Suprapubic skin (tissue), 4 donors: ENCODE measurements at regions not wholly inside any gene's neighbourhood (a gene's known extent, or its start where the extent isn't known, plus 50 kb on each side); places are given as distances from the start of the nearest gene placed in this dataset.

ENCODE experiments used
- DNase-seq, 2 donors: peaks; one replicate each; pipeline ENCODE4 v3.0.0-alpha.2; 2019; ENCODE audit warnings: low spot score in 2 of 2
- H3K27ac ChIP-seq: fragments of 200-600 bp; sonication (generic); one replicate; pipeline ENCODE4 v1.5.1; 2019
- H3K27me3 ChIP-seq: fragments of 200-600 bp; sonication (generic); one replicate; pipeline ENCODE4 v1.5.1; 2019
- H3K36me3 ChIP-seq: fragments of 200-600 bp; sonication (generic); one replicate; pipeline ENCODE4 v1.5.1; 2019
- H3K4me1 ChIP-seq: fragments of 200-600 bp; sonication (generic); one replicate; pipeline ENCODE4 v1.5.1; 2019
- H3K4me3 ChIP-seq: fragments of 200-600 bp; sonication (generic); one replicate; pipeline ENCODE4 v1.5.1; 2019; ENCODE audit warnings: mild to moderate bottlenecking
- H3K9me3 ChIP-seq: fragments of 200-600 bp; sonication (generic); one replicate; pipeline ENCODE4 v1.5.1; 2019
- EP300 ChIP-seq: sonication (generic); formaldehyde crosslinking; IDR thresholded peaks from one replicate; pipeline ENCODE4 v1.6.1; 2017; ENCODE audit warnings: antibody characterized with exemption
- POLR2A ChIP-seq, 2 donors: fragments of 450-650 bp; IDR thresholded peaks; one replicate each; pipeline ENCODE4 v1.6.1; 2017; ENCODE audit warnings: antibody characterized with exemption in 2 of 2, mild to moderate bottlenecking in 2 of 2, moderate library complexity in 2 of 2
- POLR2AphosphoS5 ChIP-seq, 3 donors: sonication (generic); formaldehyde crosslinking; IDR thresholded peaks; one replicate each; pipeline ENCODE4 v1.6.1; 2017; ENCODE audit warnings: antibody characterized with exemption in 3 of 3
- WGBS: methylation state at CpG from one replicate; pipeline ENCODE4 v1.1.5; 2018; 5-methylcytosine and 5-hydroxymethylcytosine counted together
- TF ChIP-seq, protein P1 (sequence below), 2 donors: fragments of 200-600 bp in 1 of 2; fragments of 450-650 bp in 1 of 2; sonication (generic) in 1 of 2; IDR thresholded peaks; one replicate each; pipeline ENCODE4 v1.5.1; 2016 to 2019; ENCODE audit warnings: antibody characterized with exemption in 2 of 2, mild to moderate bottlenecking in 1 of 2, moderate library complexity in 1 of 2

DNA sequence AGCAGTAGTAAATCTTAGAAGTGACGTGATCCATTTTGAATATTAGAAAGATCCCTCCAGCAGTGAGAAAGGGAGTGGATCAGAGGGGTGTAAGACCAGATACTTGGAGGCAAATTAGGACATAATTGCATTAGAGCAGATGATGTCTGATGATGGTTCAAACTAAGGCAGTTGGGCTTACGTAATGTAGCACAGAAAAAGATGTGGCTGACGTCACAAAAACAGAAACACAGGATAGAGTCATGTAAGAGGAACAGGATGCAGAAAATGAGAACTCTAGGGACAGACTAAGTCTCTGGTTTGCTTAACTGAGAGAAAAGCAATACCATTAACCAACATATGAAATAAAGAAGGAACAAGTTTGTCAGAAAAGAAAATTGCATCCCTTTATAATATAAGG, 392.5 kb upstream of the DACH1 start:
- DNase-seq = no peak
- TF ChIP-seq POLR2AphosphoS5 (IDR thresholded peaks at IDR 0.05) = no peak
- TF ChIP-seq POLR2A (IDR thresholded peaks at IDR 0.05) = no peak
- TF ChIP-seq, protein P1, sequence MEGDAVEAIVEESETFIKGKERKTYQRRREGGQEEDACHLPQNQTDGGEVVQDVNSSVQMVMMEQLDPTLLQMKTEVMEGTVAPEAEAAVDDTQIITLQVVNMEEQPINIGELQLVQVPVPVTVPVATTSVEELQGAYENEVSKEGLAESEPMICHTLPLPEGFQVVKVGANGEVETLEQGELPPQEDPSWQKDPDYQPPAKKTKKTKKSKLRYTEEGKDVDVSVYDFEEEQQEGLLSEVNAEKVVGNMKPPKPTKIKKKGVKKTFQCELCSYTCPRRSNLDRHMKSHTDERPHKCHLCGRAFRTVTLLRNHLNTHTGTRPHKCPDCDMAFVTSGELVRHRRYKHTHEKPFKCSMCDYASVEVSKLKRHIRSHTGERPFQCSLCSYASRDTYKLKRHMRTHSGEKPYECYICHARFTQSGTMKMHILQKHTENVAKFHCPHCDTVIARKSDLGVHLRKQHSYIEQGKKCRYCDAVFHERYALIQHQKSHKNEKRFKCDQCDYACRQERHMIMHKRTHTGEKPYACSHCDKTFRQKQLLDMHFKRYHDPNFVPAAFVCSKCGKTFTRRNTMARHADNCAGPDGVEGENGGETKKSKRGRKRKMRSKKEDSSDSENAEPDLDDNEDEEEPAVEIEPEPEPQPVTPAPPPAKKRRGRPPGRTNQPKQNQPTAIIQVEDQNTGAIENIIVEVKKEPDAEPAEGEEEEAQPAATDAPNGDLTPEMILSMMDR (IDR thresholded peaks at IDR 0.05) = no peak
- no peak for TF ChIP-seq EP300
- no peaks in the 10 kb centered on the region for H3K4me1 ChIP-seq
- no peak overlapping the region for H3K4me3 ChIP-seq
- H3K27me3 ChIP-seq = no peaks in the 10 kb centered on the region
- no peaks in the 10 kb centered on the region for H3K36me3 ChIP-seq
- no peak overlapping the region for H3K27ac ChIP-seq
- no peaks in the 10 kb centered on the region for H3K9me3 ChIP-seq
- WGBS = 42% methylated on average over 3 of the region's 3 CpGs

GRCh38 chr13:72258340-72258981, 391.5 kb upstream of the DACH1 start:
- 66% methylated on average over 7 of the region's 7 CpGs for WGBS
- no peaks in the 10 kb centered on the region for H3K4me1 ChIP-seq
- TF ChIP-seq EP300 = no peak
- no peak for TF ChIP-seq POLR2AphosphoS5 (IDR thresholded peaks at IDR 0.05)
- TF ChIP-seq POLR2A (IDR thresholded peaks at IDR 0.05) = no peak
- TF ChIP-seq, protein P1 (IDR thresholded peaks at IDR 0.05) = no peak
- no peaks in the 10 kb centered on the region for H3K36me3 ChIP-seq
- H3K4me3 ChIP-seq = no peak overlapping the region
- H3K9me3 ChIP-seq = no peaks in the 10 kb centered on the region
- no peak overlapping the region for H3K27ac ChIP-seq
- H3K27me3 ChIP-seq = no peaks in the 10 kb centered on the region
- DNase-seq = no peak

GRCh38 chr13:72255908-72256307, 388.9 kb upstream of the DACH1 start:
- no peak overlapping the region for H3K4me3 ChIP-seq
- no peaks in the 10 kb centered on the region for H3K4me1 ChIP-seq
- no peak overlapping the region for H3K27ac ChIP-seq
- no peaks in the 10 kb centered on the region for H3K36me3 ChIP-seq
- no peaks in the 10 kb centered on the region for H3K9me3 ChIP-seq
- no peak for DNase-seq
- no peaks in the 10 kb centered on the region for H3K27me3 ChIP-seq
- TF ChIP-seq, protein P1 (IDR thresholded peaks at IDR 0.05) = no peak
- TF ChIP-seq POLR2A (IDR thresholded peaks at IDR 0.05) (no peak), EP300 (no peak), POLR2AphosphoS5 (IDR thresholded peaks at IDR 0.05) (no peak)
- WGBS = 46% methylated on average over 7 of the region's 7 CpGs

GRCh38 chr13:72253754-72254153, 386.8 kb upstream of the DACH1 start:
- TF ChIP-seq, protein P1 (IDR thresholded peaks at IDR 0.05) = no peak
- no peak for TF ChIP-seq POLR2A (IDR thresholded peaks at IDR 0.05)
- TF ChIP-seq EP300 = no peak
- Histone ChIP-seq H3K4me1 (no peaks in the 10 kb centered on the region), H3K9me3 (no peaks in the 10 kb centered on the region), H3K27ac (no peak overlapping the region), H3K4me3 (no peak overlapping the region), H3K27me3 (no peaks in the 10 kb centered on the region), H3K36me3 (no peaks in the 10 kb centered on the region)
- no peak for DNase-seq
- WGBS = 69% methylated on average over 4 of the region's 4 CpGs

GRCh38 chr13:72246396-72246795, 379.4 kb upstream of the DACH1 start:
- Histone ChIP-seq H3K36me3 (no peaks in the 10 kb centered on the region), H3K4me1 (no peaks in the 10 kb centered on the region), H3K9me3 (no peaks in the 10 kb centered on the region), H3K4me3 (no peak overlapping the region), H3K27me3 (no peaks in the 10 kb centered on the region), H3K27ac (no peak overlapping the region)
- TF ChIP-seq, protein P1 (IDR thresholded peaks at IDR 0.05) = no peak
- no peak for TF ChIP-seq EP300
- no peak for TF ChIP-seq POLR2AphosphoS5 (IDR thresholded peaks at IDR 0.05)
- no peak for TF ChIP-seq POLR2A (IDR thresholded peaks at IDR 0.05)
- no peak for DNase-seq
